Upper lobe of right lung (tissue), 1 donor: ENCODE measurements at regions not wholly inside any gene's neighbourhood (a gene's known extent, or its start where the extent isn't known, plus 50 kb on each side); places are given as distances from the start of the nearest gene placed in this dataset.
A peak's percentile ranks its signal among the peaks of the same experiment; 100 is the strongest.
"Not testable (repeated sequence)": the region's sequence is repeated elsewhere in the genome, so short reads cannot be mapped to it uniquely, and the experiment has no call there.

Experiments used
- ATAC-seq: fragments of 200-7000 bp; cut with Tn5 transposase; one replicate; pipeline ENCODE4 v1.9.1; 2020; ENCODE audit warnings: mild to moderate bottlenecking, moderate library complexity
- DNase-seq: peaks from one replicate; pipeline ENCODE4 v3.0.0-alpha.2; 2020
- H3K27ac ChIP-seq: fragments of 200-600 bp; one replicate; pipeline ENCODE4 v1.8.0; 2022
- H3K27me3 ChIP-seq: fragments of 200-600 bp; one replicate; pipeline ENCODE4 v1.8.0; 2022; ENCODE audit warnings: mild to moderate bottlenecking
- H3K36me3 ChIP-seq: fragments of 200-600 bp; one replicate; pipeline ENCODE4 v1.8.0; 2022
- H3K4me1 ChIP-seq: fragments of 200-600 bp; one replicate; pipeline ENCODE4 v1.8.0; 2022
- H3K4me3 ChIP-seq: fragments of 200-600 bp; one replicate; pipeline ENCODE4 v1.8.0; 2022; ENCODE audit warnings: mild to moderate bottlenecking
- H3K9me3 ChIP-seq: fragments of 200-600 bp; one replicate; pipeline ENCODE4 v1.8.0; 2022
- intact Hi-C: fragments of 100-400 bp; cut with DNase I; formaldehyde crosslinking; loops from one replicate; pipeline ENCODE4 v1.11.0; 2022
- TF ChIP-seq, protein P1 (sequence below): fragments of 200-600 bp; IDR thresholded peaks from one replicate; pipeline ENCODE4 v1.8.0; 2022; ENCODE audit warnings: antibody characterized with exemption
- donor health status: DM: no; HTN: yes; CAD: no; lungs with severe emphysema.

DNA sequence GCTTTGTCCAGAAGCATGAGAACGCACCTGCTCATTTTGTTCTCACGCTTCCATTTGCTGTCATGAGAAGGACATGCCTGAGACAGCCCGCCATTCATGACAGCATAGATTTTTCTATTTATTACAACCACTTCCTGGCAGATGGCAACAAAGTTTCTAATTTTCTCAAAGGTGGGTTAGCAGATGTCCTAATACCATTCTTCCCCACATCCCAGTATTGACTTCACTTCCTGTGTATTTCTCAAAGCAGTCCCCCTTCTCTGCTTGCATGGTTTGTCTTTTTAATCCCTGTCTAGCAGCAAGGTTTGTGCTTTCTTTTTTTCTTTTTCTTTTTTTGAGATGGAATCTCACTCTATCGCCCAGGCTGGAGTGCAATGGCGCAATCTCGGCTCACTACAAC lies 94.3 kb downstream of the ISX start:
- DNase-seq (no peak), ATAC-seq (no peak)
- no peaks in the 10 kb centered on the region for H3K27me3 ChIP-seq
- no peak overlapping the region for H3K4me3 ChIP-seq
- no peaks in the 10 kb centered on the region for H3K36me3 ChIP-seq
- H3K27ac ChIP-seq = no peak overlapping the region
- intact Hi-C loops = no loop called here
- TF ChIP-seq, protein P1, sequence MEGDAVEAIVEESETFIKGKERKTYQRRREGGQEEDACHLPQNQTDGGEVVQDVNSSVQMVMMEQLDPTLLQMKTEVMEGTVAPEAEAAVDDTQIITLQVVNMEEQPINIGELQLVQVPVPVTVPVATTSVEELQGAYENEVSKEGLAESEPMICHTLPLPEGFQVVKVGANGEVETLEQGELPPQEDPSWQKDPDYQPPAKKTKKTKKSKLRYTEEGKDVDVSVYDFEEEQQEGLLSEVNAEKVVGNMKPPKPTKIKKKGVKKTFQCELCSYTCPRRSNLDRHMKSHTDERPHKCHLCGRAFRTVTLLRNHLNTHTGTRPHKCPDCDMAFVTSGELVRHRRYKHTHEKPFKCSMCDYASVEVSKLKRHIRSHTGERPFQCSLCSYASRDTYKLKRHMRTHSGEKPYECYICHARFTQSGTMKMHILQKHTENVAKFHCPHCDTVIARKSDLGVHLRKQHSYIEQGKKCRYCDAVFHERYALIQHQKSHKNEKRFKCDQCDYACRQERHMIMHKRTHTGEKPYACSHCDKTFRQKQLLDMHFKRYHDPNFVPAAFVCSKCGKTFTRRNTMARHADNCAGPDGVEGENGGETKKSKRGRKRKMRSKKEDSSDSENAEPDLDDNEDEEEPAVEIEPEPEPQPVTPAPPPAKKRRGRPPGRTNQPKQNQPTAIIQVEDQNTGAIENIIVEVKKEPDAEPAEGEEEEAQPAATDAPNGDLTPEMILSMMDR = no peak
- H3K9me3 ChIP-seq = no peaks in the 10 kb centered on the region
- H3K4me1 ChIP-seq = no peaks in the 10 kb centered on the region

DNA sequence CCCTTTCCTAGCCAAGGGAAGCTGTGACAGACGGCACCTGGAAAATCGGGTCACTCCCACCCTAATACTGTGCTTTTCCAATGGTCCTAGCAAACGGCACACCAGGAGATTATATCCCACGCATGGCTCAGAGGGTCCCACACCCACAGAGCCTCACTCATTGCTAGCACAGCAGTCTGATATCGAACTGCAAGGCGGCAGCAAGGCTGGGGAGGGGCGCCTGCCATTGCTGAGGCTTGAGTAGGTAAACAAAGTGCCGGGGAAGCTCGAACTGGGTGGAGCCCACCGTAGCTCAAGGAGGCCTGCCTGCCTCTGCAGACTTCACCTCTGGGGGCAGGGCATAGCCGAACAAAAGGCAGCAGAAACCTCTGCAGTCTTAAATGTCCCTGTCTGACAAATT lies 91.4 kb upstream of the HMGXB4 start:
- H3K4me1 ChIP-seq, intact Hi-C loops, H3K36me3 ChIP-seq, H3K4me3 ChIP-seq, ATAC-seq, H3K27me3 ChIP-seq, H3K27ac ChIP-seq, H3K9me3 ChIP-seq: not testable (repeated sequence)
- peak; percentile 32 for DNase-seq

DNA sequence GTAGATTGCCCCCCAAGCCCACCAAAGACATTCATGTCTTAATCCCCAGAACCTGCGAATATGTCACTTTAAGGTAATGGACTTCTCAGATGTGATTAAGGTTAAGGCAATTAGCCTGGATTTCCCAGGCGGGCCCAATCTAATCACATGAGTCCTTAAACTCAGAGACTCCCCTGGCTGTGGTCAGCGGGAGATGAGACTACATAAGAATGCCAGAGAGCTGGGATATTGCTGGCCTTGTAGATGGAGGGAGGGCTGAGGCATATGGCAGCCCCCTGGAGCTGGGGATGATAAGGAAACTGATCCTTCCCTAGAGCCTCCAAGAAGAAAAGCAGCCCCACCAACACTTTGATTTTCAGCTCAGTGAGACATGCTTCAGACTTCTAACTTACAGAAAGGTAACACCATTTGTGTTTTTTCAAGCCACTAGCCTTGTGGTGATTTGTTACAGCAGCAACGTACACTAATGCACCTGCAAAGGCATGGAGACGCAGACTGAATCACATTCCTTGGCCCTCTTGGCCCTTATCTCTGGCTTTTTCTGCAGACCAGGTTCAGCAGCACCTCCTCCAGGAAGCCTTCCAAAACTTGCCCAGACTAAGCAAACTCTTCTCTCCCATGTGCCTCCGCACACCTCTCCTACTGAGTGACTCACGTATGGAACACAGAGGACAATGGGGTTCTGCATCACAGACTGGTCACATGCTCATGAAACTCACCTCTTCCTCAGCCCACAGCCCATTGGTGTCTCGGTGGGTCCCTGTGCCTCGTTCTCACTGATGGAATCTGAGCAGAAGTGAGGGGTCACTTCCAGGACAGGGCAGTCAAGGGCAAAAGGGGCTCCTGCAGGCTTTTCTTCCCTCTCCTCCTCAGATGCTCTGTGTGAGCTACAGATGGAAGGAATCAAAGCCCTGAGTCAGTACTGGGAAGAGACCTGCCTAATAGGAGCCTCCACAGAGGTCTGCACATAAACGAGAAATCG lies 86.3 kb upstream of the HMGXB4 start:
- ATAC-seq = no peak
- no peak overlapping the region for H3K27ac ChIP-seq

DNA sequence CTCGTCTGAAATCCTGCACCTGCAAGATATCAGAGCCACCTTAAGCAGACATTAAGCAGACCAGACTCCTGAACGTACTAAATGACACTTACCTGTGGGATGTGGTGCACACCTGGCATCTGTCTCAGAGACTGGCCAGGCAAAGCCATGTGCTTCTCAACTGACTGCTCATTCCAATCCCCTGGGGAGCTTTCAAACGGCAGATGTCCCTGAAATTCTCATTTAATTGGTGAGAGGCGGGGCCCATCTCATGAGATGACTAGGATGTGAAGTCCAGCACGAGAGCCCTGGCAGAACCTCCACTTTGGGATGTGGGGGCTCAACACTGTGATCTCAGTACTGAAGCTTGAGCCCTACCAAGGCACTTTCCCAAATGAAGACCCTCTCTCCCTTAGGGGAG lies 84.9 kb upstream of the HMGXB4 start:
- Histone ChIP-seq H3K36me3 (no peaks in the 10 kb centered on the region), H3K9me3 (no peaks in the 10 kb centered on the region), H3K27me3 (no peaks in the 10 kb centered on the region), H3K27ac (no peak overlapping the region), H3K4me3 (no peak overlapping the region), H3K4me1 (no peaks in the 10 kb centered on the region)
- ATAC-seq (no peak), DNase-seq (peak; percentile 17)
- TF ChIP-seq, protein P1 = no peak
- intact Hi-C loops = no loop called here

More for the DNA sequence above, 86.3 kb upstream of the HMGXB4 start:
- no peaks in the 10 kb centered on the region for H3K27me3 ChIP-seq
- intact Hi-C loops = no loop called here
- no peak overlapping the region for H3K4me3 ChIP-seq
- H3K36me3 ChIP-seq = no peaks in the 10 kb centered on the region
- H3K9me3 ChIP-seq = no peaks in the 10 kb centered on the region
- DNase-seq = peak; percentile 5
- H3K4me1 ChIP-seq = no peaks in the 10 kb centered on the region
- TF ChIP-seq, protein P1 = no peak

DNA sequence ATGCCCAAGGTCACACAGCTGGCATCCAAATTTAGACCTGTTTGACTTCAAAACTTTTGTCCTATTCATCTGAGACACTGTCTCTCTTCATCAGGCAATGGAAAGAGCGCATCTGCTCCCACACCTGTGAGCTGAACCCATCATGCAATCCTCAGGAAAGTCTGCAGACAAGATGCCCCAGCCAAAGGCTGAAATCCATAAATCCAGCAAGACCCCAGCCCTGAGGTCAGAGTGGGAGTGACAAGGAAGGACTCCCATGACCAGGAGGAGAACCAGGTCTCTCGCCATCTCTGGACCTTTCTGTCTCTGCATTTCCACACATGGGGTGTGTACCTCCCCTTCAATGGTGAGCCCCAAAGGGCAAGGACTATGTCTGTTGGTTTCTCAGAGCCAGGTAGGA lies 83.6 kb upstream of the HMGXB4 start:
- intact Hi-C loops = no loop called here
- TF ChIP-seq, protein P1 = no peak
- Histone ChIP-seq H3K36me3 (no peaks in the 10 kb centered on the region), H3K27ac (no peak overlapping the region), H3K27me3 (no peaks in the 10 kb centered on the region), H3K4me3 (no peak overlapping the region), H3K9me3 (no peaks in the 10 kb centered on the region), H3K4me1 (no peaks in the 10 kb centered on the region)
- ATAC-seq (no peak), DNase-seq (peak; percentile 21)

DNA sequence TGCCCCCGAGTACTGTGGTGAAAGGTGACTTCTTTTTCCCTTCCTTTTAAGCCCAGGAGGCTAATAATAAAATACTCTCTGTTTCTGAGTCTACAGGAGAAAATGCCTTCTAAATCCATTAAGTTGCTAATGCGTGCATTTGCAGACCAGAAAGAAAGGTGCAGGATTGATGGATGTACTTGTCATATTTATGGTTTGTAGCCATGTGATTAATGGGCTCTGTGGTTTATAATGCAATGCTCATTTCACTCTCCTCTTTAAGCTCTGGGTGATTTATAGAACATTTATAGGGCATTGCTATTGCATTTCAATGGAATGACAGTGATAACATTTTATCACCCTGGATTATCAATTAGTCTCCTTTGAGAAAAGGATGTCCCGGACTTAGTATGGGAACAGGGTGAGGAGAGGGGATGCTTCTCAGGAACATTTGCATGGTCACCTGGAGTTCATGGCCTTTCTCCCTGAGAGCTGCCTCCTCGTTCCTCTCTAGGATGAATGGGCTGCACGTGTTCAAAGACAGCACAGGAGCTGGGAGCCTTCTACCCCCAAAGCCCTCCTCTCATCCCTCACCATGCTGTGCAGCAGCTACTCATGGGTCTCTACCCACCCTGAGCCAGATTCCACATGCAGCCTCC lies 82.8 kb upstream of the HMGXB4 start:
- H3K27me3 ChIP-seq = no peaks in the 10 kb centered on the region
- DNase-seq (peak; percentile 31), ATAC-seq (no peak)

More for the DNA sequence above, 82.8 kb upstream of the HMGXB4 start:
- Histone ChIP-seq H3K27ac (no peak overlapping the region), H3K4me3 (no peak overlapping the region), H3K36me3 (no peaks in the 10 kb centered on the region), H3K4me1 (no peaks in the 10 kb centered on the region), H3K9me3 (no peaks in the 10 kb centered on the region)
- intact Hi-C loops = no loop called here
- TF ChIP-seq, protein P1 = no peak
